HG02981 (cell line): ENCODE measurements at regions not wholly inside any gene's neighbourhood (a gene's known extent, or its start where the extent isn't known, plus 50 kb on each side); places are given as distances from the start of the nearest gene placed in this dataset.

ENCODE experiments used
- ATAC-seq: cut with Tn5 transposase; IDR thresholded peaks from one replicate; pipeline ENCODE4 v1.9.1; 2021; ENCODE audit warnings: mild to moderate bottlenecking, moderate library complexity; ENCODE audit not compliant: unreplicated experiment

GRCh38 chr9:27991221-27991620, 417.9 kb upstream of the C9orf72 start:
- no peak for ATAC-seq

GRCh38 chr9:28001096-28001495, 427.8 kb upstream of the C9orf72 start:
- ATAC-seq: no peak

DNA sequence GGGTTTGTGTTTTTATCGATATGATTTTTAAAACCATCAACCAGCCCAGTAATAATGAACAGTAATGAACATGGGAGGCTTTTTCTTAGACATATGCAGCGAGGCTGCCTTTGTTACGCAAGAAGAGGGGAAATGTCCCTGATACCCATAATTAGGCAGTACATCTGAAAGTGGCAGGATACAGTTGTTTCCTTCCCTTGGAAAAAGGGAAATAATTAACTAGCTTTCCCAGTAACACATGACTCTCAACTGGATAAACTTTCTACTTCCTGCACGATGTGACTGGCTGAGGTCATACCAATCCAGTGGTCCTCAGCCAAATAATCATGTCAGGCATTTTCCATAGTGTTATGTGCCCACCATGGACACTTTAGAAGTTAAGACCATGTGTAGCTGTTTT, 431.6 kb upstream of the C9orf72 start:
- ATAC-seq: no peak

DNA sequence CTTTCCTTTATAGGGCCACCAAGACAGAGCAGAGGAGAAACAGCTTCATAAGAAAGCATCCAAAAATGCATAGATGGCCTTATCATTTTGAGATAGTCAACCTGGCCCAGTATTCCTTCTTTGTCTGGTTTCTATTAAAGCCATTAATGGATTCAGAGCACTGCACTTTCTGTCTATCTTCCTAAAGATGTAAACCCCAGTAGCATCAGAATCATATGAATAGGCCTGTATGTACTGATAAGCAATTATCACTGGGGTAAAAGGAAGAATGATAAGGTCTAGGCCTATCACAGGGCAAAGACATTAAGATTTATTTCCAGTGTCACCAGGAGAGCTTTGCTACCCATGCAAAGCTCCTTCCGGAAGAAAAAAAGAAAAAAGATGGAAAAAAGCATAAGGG, 432.5 kb upstream of the C9orf72 start:
- ATAC-seq: no peak

DNA sequence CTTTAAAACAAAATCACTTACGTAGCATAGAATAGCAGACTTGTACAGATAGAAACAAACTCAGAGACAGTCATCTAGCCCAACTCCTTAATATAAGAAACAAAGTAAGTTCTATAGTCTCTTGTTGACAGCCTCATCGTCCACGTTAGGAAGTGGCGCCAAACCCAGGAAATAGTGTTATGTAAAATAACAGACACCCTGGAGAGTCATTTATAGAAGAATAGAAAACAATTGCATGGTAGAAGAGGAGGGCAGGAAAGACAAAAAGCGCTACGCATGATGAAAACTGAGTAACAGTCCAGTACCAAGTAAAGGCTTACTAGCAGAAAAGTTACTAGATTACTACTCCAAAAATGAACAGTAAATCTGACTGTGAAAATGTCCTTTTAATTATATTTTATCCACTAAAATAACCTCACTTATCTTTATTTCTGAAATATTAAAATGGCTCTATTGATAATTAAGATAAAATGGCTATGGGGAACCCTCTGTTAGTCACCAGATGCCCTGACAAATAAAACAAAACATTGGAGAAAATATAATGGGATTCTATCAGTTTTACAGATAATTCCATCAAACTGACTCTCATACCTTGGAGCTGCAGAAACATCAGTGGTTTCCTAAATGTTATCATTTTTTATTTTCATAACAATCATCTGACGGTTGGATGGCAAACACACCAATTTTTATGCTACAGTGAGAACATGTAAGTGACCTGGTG, 434.0 kb upstream of the C9orf72 start:
- ATAC-seq: no peak

DNA sequence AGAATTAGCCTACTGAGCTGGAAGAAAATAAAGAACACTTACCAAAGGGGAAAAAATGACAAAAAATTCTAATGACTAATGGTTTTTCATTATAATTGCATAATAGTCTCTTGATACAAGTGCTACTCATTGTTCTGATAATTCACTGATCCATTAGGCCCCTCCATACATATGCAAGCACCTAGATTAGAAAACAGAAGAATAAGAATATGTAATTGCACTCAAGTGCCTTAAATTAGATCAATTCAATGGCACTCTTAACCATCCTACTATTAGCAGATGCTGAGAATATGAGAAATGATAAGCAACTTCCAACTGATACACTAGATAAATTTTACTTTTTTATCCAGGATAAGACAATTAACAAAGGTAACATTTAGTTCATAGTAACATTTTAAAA, 440.9 kb upstream of the C9orf72 start:
- no peak for ATAC-seq

DNA sequence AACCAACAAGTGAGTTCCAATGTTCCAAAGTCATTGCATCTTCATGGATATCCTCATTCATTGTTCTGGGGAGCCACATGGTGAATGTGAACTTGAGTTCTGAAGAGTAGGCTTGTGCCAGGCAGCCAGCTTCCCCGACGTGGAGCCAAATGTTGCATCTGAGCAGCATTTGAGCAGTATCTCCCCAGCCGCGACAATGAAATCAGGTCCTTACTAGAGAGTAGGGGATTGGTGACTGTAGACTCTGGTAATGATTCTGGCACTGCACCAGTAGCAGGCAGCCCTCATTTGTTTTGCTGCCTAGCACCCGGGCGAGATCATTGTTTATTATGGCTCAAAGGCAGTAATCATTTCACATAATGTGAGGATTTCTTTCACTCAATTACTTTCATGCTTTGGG, 451.4 kb upstream of the C9orf72 start:
- ATAC-seq: no peak

DNA sequence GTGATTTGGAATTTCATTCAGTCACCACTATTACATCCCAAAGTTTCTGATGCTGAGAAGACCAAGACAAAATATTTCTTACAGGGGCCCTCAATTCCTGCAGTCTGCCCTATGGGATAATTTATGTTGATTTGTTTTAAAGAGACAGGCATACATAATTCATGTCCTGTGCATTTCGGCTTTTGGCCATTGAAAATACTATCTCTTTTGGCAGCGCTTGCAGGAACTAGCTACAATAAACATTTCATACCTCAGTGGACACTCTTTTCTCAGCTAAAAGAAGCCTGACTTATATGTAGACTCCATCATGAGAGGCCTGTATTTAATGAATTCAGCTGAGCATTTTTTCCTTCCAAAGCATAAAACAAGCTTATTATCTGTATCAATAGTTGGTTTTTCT, 451.9 kb upstream of the C9orf72 start:
- ATAC-seq: no peak

DNA sequence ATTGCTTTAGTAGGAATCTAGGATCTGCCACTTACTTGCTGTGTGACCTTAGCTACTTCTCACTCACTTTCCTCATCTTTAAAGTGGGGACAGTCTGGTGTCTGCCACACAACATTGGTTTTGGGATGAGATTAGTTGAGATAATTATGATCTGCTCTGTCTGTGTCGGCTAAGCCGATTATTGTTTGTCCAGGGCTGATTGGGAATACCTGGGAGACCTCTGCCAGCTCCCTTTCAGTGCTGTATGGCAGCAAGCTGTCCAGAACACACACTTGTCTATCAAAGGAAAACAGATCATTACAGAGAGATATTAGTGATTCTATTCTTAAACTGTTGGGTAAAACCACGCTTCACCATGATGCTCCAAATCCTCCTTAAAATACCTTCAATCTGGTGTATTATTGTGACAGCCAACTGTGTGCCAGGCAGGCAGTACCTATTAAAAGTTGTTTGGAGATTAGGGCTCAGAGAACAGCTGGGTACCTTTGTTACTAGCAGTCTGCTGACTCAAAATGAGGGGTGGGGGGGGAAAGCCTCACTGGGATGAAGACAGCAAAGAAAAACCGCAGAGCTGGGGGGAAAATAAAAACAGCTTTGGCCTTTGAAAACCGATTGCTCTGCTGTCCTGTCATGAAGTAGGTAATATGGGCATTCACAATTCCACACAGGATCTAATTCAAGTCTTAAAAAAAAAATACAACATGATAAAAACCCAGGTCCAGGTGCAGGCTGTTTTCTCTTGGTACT, 458.4 kb upstream of the C9orf72 start:
- no peak for ATAC-seq

GRCh38 chr9:28032268-28032590, 458.9 kb upstream of the C9orf72 start:
- no peak for ATAC-seq

GRCh38 chr9:28034242-28034641, 461.0 kb upstream of the C9orf72 start:
- no peak for ATAC-seq

- no peak for ATAC-seq
Observed at GRCh38 chr9:28037968-28038367, 464.7 kb upstream of the C9orf72 start.

- no peak for ATAC-seq
Observed at GRCh38 chr9:28045051-28045450, 471.8 kb upstream of the C9orf72 start.

DNA sequence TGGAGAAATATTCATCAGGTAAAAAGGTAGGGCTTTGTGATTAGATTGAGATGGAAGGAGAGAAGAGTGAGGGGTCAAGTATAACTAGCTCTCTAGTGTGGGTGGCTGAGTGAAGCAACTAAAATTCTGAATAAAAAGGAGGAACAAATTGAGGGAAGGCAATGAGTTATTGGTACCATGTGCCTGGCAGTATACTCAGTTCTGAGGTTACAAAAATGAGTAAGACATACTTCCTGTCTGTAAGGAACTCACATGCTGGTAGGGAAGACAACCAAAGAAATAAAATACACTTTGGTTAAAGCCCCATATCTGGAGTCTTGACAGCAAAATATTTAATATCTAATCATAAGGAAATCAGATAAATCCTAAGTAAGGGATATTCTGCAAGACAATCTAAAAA, 476.8 kb upstream of the C9orf72 start:
- ATAC-seq: no peak

DNA sequence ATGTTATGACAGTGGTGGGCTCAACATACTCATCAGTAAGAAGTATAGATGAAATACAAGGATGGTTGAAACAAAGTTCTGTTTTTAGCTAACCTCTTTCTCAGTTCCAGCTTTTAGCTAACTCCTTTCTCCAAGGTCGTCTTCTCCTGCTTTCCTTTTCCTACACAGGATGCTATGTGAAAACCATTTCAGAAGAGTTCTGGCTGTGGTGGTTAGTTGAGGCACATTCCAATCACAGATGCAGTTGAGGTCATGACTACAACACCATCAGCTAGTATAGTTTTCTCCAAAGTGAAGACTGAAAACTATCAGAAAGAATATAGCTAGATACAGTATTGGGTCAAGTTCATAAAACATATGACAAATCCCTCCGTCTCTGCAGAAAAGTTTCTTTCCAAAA, 477.7 kb upstream of the C9orf72 start:
- ATAC-seq: no peak

DNA sequence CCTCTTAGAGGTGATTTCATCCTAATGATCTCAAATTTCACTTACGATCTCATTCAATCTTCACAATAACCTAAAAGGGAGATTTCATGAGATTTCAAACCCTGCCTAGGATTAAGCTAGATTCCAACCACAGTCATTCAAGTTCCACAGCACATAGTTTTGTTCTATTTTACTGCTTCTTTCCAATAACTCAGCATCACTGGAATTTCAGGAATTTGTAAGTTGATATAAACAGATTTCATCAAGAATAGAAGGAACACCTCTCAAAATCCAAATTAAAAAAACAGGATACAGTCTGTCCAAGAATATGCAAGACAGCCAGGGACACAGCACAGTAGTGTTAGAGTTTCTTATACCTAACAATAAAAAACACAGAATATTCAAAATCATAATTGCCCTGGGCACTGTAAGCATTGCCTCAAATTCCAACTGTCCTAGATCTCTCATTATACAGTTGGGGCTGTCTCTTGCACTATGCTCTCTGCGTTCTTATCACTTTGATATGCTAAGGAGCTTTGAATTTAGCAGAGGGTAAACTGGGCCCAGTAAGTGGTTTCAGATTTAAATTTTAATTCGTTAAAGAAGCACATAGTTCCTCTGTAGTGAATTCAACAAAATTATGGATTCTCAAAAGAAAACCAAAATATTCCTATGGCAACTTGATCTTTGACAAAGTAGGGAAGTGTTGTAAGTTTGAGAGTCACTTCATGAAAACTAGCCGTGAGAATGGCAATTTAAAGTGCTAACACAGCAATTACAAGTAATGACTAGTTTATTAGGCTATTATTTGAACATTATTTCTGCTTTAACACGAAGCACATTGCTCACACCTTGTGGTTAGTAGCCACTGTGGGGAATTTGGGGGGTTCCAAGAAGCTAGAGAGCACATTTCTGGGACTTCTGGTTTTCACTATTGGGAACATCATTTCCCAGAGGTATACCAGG, 478.6 kb upstream of the C9orf72 start:
- no peak for ATAC-seq

GRCh38 chr9:28053096-28053777, 480.0 kb upstream of the C9orf72 start:
- ATAC-seq: no peak

GRCh38 chr9:28056006-28056405, 482.7 kb upstream of the C9orf72 start:
- ATAC-seq: no peak

DNA sequence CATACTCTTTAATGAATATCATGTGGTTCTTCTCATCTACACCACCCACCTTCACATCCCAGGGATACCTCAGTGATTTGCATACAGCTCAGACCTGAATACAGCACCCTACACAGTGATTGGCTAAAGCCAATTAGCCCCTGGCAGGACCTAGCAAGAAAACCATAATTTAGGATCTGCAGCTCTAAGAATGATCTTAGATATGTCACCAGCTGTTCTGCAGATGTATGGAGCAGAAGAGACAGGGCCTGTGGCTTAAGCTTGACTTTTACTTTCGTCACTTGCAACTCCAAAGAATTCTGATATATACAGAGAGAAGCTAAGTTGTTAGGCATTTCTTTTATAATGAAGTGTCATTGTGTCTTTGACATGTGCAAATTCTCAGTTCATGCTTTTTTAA, 483.2 kb upstream of the C9orf72 start:
- ATAC-seq: no peak

- no peak for ATAC-seq
Observed at GRCh38 chr9:28059192-28059591, 485.9 kb upstream of the C9orf72 start.

DNA sequence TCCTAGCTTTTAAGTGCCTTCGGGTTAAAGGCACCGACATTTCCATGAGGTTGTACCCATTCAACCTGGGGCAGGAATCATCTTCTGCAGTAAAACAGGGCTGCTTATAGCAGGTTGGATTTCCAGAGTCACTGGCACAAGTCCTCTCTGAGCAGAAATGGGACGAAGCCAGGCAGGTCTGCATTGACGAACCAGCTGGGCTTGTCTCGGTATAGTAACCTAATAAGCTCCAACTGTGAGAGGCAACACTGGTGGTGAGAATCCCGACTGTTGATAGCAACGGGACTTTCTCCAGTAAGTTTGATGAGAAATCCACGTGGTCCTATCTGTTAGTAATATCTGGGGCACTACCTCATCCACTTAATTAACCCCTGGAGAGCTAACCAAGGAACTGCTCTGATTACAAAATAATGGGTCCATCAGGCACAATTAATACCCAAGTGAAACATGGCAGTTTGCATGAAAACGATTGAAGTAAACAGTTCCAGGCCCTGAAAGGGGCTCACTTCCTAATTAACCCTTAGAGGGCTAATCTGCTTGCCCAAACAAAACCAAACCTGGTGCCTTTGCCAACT, 491.0 kb upstream of the C9orf72 start:
- ATAC-seq: no peak
